ENCODE measurements at regions not wholly inside any gene's neighbourhood (a gene's known extent, or its start where the extent isn't known, plus 50 kb on each side); places are given as distances from the start of the nearest gene placed in this dataset.

DNA sequence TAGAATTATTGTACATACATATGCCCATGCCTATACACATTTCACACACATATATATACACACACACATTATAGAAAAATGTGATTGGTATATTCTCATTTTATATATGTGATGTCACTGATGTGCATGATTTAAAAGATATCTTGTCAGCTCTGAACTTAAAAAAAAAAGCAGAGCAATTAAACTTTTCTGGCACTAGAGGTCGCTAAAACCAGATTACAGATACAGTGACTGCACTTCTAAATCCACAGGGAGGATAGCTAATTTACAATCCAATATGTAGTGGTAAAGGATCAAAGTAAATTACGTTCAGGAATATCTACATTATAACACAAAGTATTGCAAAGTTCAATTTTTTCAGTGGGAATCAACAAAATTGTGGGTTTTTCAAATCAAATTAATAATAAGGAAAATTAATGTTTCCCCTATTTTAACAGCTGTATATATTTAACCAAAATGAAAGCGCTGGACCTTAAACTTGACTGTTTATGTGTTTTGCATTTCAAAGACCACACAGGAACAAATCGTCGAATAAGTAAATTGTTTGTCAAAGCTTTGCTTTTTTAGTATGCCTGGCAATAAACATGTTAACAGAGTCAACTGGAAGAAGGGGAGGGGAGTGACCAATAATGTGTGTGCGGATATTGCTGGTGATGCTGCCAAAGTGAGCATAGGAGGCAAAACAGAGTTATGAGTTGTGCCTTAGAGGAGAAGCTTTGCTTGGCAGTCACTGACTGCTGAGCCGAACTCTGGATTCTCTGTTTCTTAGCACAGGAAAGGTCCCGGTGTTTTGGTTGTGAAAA is 1201.4 kb upstream of the C9orf72 start:
- Mint-ChIP-seq H3K9me3 (no peaks in the 10 kb centered on the region), H3K4me1 (no peaks in the 10 kb centered on the region), H3K4me3 (no peak overlapping the region), H3K27me3 (no peaks in the 10 kb centered on the region), H3K36me3 (ENCODE audit: low read depth) (no peaks in the 10 kb centered on the region), H3K27ac (no peak overlapping the region)
- DNase-seq = no peak
- intact Hi-C loops (cut with micrococcal nuclease) = no loop called here

DNA sequence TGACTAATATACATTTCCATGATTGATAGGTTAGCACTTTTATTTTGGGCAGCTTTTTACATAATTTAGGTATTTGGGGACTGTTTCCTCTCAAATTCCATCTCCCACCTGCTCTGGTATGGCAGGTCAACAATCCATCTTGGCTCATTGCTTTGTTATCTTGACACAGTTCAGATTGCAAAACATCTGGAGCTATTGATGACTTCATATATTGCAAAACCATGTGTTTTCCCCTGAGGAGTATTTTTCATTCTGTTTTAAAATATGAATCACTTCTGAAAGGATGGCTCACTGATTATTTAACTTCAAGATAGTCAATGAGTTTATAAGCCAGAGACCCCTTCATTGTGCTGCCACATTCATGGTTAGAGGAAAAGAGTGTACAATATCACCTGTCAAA is 1206.0 kb upstream of the C9orf72 start:
- no peak for DNase-seq
- no peaks in the 10 kb centered on the region for H3K36me3 Mint-ChIP-seq (ENCODE audit: low read depth)
- no peak overlapping the region for H3K27ac Mint-ChIP-seq
- intact Hi-C loops (cut with micrococcal nuclease) = no loop called here
- no peaks in the 10 kb centered on the region for H3K9me3 Mint-ChIP-seq
- H3K4me1 Mint-ChIP-seq = no peaks in the 10 kb centered on the region
- H3K27me3 Mint-ChIP-seq = no peaks in the 10 kb centered on the region
- H3K4me3 Mint-ChIP-seq = no peak overlapping the region

DNA sequence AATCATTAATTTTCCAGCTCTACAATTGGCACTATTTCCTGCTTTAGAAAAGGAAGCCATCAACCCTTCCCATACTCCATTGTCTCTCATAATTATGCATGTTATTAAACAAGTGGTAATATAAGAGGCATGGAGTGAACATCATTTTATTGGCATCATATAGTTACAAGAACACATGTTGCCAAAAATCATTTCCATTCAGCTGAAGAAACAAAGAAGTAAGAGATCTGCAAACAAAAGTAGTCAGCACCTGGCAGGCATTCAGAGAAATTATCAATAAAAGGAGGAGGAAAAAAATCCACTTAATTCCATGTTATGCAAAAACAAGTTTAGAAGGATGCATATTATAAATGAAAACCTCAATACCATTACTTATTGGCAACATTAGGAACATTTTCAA is 1208.2 kb upstream of the C9orf72 start:
- intact Hi-C loops (cut with micrococcal nuclease) = no loop called here
- no peak overlapping the region for H3K27ac Mint-ChIP-seq
- no peaks in the 10 kb centered on the region for H3K27me3 Mint-ChIP-seq
- H3K9me3 Mint-ChIP-seq = no peaks in the 10 kb centered on the region
- H3K36me3 Mint-ChIP-seq (ENCODE audit: low read depth) = no peaks in the 10 kb centered on the region
- H3K4me3 Mint-ChIP-seq = no peak overlapping the region
- no peaks in the 10 kb centered on the region for H3K4me1 Mint-ChIP-seq
- no peak for DNase-seq

DNA sequence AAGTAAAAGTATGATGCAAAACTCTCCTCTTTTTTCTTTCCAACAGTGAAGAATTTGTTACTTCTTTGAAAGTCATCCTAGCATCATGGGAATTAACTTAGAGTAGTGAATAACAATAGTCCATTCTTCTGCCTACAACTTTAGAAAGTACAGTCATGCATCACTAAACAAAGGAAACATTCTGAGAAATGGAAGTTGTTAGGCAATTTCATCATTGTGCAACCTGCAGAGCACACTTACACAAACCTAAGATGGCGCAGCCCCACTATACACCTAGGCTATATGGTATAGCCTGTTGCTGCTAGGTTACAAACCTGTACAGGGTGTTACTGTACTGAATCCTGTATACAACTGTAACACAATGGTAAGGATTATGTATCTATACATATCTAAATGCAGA is 1209.3 kb upstream of the C9orf72 start:
- Mint-ChIP-seq H3K9me3 (no peaks in the 10 kb centered on the region), H3K27ac (no peak overlapping the region), H3K4me3 (no peak overlapping the region), H3K27me3 (no peaks in the 10 kb centered on the region), H3K4me1 (no peaks in the 10 kb centered on the region), H3K36me3 (ENCODE audit: low read depth) (no peaks in the 10 kb centered on the region)
- intact Hi-C loops (cut with micrococcal nuclease) = no loop called here
- no peak for DNase-seq

DNA sequence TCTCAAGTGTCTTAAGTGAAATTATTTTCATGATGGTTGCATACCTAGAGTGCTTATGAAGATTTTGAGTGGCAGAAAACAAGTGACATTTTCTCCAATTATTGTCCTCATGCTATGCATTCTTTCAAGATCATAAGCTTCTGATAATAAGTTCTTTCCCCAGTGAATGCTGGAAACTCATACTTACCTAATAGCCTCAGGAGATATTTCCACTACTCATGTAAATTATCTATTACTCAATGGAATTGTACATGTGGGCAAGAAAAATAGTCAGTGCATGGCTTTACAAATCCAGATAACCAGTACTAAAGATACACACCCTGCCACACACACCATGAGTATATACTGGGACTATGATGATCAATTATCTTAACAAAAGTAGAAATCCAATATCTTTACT is 1219.4 kb upstream of the C9orf72 start:
- no peaks in the 10 kb centered on the region for H3K27me3 Mint-ChIP-seq
- no peaks in the 10 kb centered on the region for H3K36me3 Mint-ChIP-seq (ENCODE audit: low read depth)
- H3K4me3 Mint-ChIP-seq = no peak overlapping the region
- intact Hi-C loops (cut with micrococcal nuclease) = no loop called here
- no peaks in the 10 kb centered on the region for H3K9me3 Mint-ChIP-seq
- DNase-seq = no peak
- no peak overlapping the region for H3K27ac Mint-ChIP-seq
- H3K4me1 Mint-ChIP-seq = no peaks in the 10 kb centered on the region

DNA sequence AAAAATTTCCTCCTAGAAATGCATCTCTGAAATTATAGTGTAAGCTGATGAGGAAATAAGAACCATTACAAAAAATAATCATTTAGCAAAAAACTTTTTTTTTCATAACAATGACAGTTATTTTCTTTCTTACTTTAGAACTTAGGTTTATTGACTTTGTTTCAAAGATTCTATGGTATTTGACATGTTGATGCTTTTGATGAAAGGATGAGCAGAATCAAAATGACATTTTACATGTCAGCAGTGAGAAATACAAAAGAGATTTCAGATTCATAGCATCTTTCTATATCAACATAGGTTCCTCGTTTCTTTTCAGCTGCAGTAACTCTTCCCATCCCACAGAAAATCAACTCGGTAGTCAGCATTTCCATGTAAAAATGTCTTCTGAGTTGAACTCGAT is 1226.6 kb upstream of the C9orf72 start:
- Mint-ChIP-seq H3K4me3 (no peak overlapping the region), H3K27me3 (no peaks in the 10 kb centered on the region), H3K4me1 (no peaks in the 10 kb centered on the region), H3K9me3 (no peaks in the 10 kb centered on the region), H3K36me3 (ENCODE audit: low read depth) (no peaks in the 10 kb centered on the region), H3K27ac (no peak overlapping the region)
- intact Hi-C loops (cut with micrococcal nuclease) = no loop called here
- DNase-seq = no peak

DNA sequence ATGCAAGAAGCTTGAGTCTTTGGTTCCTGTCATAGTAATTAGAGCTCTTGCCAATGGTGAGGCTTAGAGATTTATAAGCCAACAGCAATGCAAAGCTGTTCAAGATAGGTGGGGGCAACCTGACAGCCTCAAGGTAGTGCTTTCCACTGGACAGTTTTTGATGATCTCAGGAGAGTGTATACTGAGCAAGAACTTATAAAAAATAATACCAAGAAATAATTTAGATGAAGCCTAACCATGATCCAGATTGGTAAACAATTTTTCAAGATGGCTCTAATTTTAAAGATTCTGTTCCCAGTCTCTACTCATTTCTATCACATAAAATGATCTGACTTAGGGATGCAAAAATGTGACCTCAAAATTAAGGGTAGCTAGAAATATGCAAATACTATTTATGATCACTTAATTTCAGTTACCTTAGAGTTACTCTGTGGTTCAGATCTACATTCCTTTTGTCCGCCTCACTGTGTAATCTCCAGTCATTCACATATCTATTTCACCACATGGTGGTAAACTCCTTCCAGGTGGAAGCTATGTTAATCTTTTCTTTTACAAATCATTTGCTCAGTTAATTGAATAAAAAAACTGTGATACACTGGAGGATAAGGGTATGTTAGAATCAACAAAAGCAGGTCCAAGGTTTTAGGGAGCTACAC is 1228.0 kb upstream of the C9orf72 start:
- Mint-ChIP-seq H3K27ac (no peak overlapping the region), H3K4me3 (no peak overlapping the region), H3K27me3 (no peaks in the 10 kb centered on the region), H3K4me1 (no peaks in the 10 kb centered on the region), H3K9me3 (no peaks in the 10 kb centered on the region), H3K36me3 (ENCODE audit: low read depth) (no peaks in the 10 kb centered on the region)
- no peak for DNase-seq
- intact Hi-C loops (cut with micrococcal nuclease) = no loop called here

DNA sequence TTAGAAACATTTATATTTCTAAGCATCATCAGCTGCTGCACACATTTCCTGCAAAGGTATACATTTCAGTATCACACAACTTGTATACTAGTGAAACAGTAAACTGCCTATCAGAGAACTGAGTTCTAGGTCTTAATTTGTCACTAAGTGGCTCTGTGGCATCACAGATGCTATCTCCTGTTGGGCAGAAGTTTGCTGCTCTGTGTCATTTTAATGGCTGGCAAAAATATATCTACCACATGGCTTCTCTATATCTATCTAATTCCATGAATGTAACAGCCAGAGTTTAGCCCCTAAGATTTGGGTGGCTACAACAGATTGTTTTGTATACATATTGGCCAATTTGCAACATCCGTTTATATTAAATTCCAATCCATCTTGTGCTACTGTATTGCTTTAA is 1231.9 kb upstream of the C9orf72 start:
- no peaks in the 10 kb centered on the region for H3K36me3 Mint-ChIP-seq (ENCODE audit: low read depth)
- H3K4me1 Mint-ChIP-seq = no peaks in the 10 kb centered on the region
- no peaks in the 10 kb centered on the region for H3K27me3 Mint-ChIP-seq
- no peaks in the 10 kb centered on the region for H3K9me3 Mint-ChIP-seq
- DNase-seq = no peak
- no peak overlapping the region for H3K4me3 Mint-ChIP-seq
- intact Hi-C loops (cut with micrococcal nuclease) = no loop called here
- no peak overlapping the region for H3K27ac Mint-ChIP-seq

DNA sequence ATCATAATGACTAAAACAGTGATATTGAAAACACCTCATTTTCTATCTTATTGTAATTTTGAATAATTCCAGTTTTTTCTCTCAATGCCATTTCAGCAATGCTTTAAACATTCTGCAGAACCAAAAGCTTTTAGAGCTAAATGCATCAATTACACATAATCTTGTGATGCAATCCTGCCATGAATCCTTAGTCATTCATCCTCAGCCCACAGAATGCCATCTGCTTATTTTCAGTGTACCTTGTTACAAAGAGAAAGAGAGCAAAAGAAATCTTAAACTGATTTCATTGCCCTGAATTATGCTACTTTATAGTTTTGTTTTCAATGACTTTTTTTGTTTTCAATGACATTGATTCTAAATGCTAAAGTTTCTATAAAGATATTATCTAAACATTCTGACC is 1234.8 kb upstream of the C9orf72 start:
- H3K4me1 Mint-ChIP-seq = no peaks in the 10 kb centered on the region
- H3K36me3 Mint-ChIP-seq (ENCODE audit: low read depth) = no peaks in the 10 kb centered on the region
- DNase-seq = no peak
- no peaks in the 10 kb centered on the region for H3K27me3 Mint-ChIP-seq
- no peak overlapping the region for H3K4me3 Mint-ChIP-seq
- no peaks in the 10 kb centered on the region for H3K9me3 Mint-ChIP-seq
- H3K27ac Mint-ChIP-seq = no peak overlapping the region
- intact Hi-C loops (cut with micrococcal nuclease) = no loop called here

DNA sequence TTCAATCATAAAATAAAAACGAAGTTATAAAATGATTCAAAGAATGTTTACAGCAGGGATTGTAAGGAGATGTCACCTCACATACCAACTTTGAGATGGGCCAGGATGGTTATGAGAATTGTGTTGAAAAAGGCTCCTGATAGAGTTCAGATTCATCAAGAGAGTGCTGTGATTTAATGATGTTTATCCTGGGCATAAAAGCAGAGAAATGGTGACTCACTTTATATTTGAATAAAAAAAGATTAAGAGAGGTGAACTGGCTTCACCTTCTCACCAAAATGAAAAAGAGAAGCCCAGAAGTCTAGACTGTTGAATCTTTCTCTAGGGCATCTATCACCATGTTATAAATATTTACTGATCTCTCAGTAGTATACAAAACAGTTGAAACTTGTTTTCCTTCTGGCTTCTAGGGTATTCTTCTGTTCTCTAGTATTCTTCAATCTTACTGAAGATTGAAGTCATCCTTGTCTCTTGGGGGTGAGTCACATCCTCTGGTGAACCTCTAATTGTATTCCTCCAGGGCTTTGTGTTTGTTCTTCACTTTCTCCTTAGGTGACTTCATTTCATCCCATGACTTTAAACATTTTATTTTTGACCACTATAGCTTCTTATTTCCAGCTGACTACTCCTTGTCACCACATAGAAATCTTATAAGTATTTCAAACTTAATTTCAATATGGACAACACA is 1237.3 kb upstream of the C9orf72 start:
- H3K4me3 Mint-ChIP-seq = no peak overlapping the region
- no peak overlapping the region for H3K27ac Mint-ChIP-seq
- H3K27me3 Mint-ChIP-seq = no peaks in the 10 kb centered on the region
- H3K9me3 Mint-ChIP-seq = no peaks in the 10 kb centered on the region
- intact Hi-C loops (cut with micrococcal nuclease) = no loop called here
- no peak for DNase-seq
- H3K36me3 Mint-ChIP-seq (ENCODE audit: low read depth) = no peaks in the 10 kb centered on the region
- no peaks in the 10 kb centered on the region for H3K4me1 Mint-ChIP-seq

DNA sequence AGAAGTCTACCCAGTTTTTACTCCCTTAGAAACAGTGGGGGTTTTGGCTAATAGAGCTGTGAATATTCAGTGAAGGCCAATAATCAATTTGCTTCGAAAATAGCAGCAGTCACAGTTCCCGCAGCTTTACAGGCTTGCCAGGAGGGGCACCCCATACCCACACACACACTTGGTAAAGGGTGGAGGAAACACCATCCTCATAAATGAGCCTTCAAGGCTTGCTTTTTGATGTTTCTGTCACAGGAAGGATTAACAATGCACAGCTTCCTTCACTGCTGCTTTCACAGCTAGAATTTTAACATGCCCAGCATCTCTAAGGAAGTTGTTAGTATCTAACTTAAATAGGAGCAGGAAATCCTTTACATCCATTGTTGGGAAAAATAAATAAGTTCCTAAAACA is 1247.5 kb upstream of the C9orf72 start:
- DNase-seq = no peak
- intact Hi-C loops (cut with micrococcal nuclease) = no loop called here
- Mint-ChIP-seq H3K9me3 (no peaks in the 10 kb centered on the region), H3K27me3 (no peaks in the 10 kb centered on the region), H3K27ac (no peak overlapping the region), H3K36me3 (ENCODE audit: low read depth) (no peaks in the 10 kb centered on the region), H3K4me1 (no peaks in the 10 kb centered on the region), H3K4me3 (no peak overlapping the region)

DNA sequence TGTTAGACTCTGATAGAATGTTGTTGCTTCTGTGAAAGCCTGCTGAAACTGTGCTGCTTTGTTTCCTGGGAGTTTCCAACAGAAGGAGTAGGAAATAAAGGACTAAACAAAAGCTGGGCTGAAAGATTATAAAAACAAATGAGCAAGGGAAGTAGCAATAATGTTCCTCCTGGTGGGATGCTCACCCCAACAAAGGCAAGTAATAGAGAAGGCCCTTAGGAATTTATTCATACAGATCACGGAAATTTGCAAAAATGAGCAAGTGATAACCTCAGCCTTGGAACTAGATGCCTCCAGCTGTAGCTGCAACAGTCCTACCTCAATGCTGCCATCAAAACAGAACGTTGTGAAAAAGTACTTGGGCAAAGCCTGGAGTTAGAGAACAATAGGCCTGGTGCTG is 1248.0 kb upstream of the C9orf72 start:
- H3K4me1 Mint-ChIP-seq = no peaks in the 10 kb centered on the region
- intact Hi-C loops (cut with micrococcal nuclease) = no loop called here

DNA sequence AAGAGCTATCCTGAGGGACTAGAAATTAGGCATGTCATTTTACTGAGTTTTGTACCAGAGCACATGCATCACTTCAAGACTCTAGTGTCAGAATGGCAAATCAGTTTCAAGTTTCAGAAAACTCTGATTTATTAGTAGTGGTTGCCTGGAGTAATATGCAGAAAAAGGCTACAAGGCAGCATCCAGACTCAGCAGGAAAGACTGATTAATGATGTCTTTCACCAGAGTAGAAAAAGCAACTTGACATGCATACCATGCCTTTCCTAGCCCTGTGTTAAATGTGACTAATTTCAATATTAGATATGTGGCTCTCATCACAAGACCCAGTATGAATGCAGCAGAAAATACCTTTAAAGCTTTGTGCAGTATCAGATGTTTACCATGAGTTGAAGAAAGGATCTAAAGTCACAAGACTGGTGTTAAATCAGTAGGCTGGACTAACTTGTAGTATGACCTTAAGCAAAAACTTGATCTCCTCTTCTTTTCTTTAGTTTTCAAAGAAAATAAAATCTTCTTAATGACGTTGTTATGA is 1251.2 kb upstream of the C9orf72 start:
- no peaks in the 10 kb centered on the region for H3K9me3 Mint-ChIP-seq
- H3K36me3 Mint-ChIP-seq (ENCODE audit: low read depth) = no peaks in the 10 kb centered on the region
- no peaks in the 10 kb centered on the region for H3K4me1 Mint-ChIP-seq
- intact Hi-C loops (cut with micrococcal nuclease) = no loop called here
- H3K27ac Mint-ChIP-seq = no peak overlapping the region
- DNase-seq = no peak
- H3K27me3 Mint-ChIP-seq = no peaks in the 10 kb centered on the region
- no peak overlapping the region for H3K4me3 Mint-ChIP-seq

More for the DNA sequence above, 1248.0 kb upstream of the C9orf72 start:
- DNase-seq = no peak
- no peak overlapping the region for H3K27ac Mint-ChIP-seq
- no peak overlapping the region for H3K4me3 Mint-ChIP-seq
- no peaks in the 10 kb centered on the region for H3K9me3 Mint-ChIP-seq
- H3K36me3 Mint-ChIP-seq (ENCODE audit: low read depth) = no peaks in the 10 kb centered on the region
- H3K27me3 Mint-ChIP-seq = no peaks in the 10 kb centered on the region

DNA sequence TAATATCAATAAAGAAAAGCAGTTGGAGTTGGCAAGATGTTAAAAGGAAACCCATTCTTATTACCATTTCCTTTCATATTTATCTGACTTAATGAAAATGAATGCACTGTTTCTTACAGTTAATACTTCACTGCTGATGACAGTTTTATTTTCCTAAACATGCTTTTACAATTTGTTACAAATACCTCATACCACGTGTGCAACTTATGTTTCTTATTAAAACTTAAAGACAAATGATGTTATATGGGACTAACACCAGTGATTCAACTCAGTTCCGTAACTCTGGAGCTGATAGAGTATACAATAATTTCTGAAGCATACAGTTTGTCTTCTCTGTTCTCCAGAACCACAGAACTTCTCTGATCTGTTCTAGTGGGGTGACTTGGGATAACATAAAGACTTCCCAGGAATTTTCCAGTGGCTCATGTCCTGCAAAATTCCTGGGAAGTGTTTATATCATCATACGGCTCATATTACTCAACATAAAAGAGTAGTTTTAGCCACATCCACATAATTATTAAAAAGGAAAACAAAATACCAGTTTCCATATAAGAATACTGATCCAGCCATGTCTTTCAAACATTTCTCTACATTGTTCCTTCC is 1259.0 kb upstream of the C9orf72 start:
- Mint-ChIP-seq H3K4me3 (no peak overlapping the region), H3K36me3 (ENCODE audit: low read depth) (no peaks in the 10 kb centered on the region), H3K9me3 (no peaks in the 10 kb centered on the region), H3K4me1 (no peaks in the 10 kb centered on the region), H3K27me3 (no peaks in the 10 kb centered on the region), H3K27ac (no peak overlapping the region)
- DNase-seq = no peak
- intact Hi-C loops (cut with micrococcal nuclease) = no loop called here
